ENCODE measurements at regions not wholly inside any gene's neighbourhood (a gene's known extent, or its start where the extent isn't known, plus 50 kb on each side); places are given as distances from the start of the nearest gene placed in this dataset.

DNA sequence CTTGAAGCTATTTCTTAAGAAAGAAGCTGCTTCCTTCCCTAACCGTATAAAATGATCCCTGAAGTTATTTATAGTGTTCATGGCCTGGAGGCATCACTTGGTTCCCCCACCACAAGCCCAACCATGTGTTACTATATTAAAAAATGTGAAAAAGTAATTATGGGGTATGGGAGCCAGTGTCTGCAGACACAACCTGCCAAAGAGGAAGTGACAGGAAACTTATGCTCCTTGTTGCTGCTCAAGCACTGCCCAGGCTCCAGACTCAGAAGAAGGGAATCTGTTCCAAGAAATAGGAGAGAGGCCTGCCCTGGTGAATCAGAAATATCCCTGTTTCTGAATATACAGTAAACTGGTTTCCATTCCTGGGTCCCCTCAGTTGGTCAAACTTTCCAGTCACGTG lies 217.2 kb upstream of the BMP4 start:
- no peaks in the 10 kb centered on the region for H3K36me3 Mint-ChIP-seq (ENCODE audit: low read depth)
- H3K27me3 Mint-ChIP-seq (ENCODE audit: low read depth) = peaks cover 46% of the 10 kb centered on the region
- DNase-seq (ENCODE audit: low spot score) = no peak
- no peak overlapping the region for H3K27ac Mint-ChIP-seq
- H3K4me3 Mint-ChIP-seq (ENCODE audit: low read depth) = no peak overlapping the region
- intact Hi-C loops (cut with micrococcal nuclease) = loop anchor here (10.0 kb wide), 2 partner anchors 171 to 1349 kb away; no protein-coding TSS in a partner anchor
- H3K4me1 Mint-ChIP-seq (ENCODE audit: low read depth) = peaks cover 4% of the 10 kb centered on the region
- H3K9me3 Mint-ChIP-seq = no peaks in the 10 kb centered on the region

DNA sequence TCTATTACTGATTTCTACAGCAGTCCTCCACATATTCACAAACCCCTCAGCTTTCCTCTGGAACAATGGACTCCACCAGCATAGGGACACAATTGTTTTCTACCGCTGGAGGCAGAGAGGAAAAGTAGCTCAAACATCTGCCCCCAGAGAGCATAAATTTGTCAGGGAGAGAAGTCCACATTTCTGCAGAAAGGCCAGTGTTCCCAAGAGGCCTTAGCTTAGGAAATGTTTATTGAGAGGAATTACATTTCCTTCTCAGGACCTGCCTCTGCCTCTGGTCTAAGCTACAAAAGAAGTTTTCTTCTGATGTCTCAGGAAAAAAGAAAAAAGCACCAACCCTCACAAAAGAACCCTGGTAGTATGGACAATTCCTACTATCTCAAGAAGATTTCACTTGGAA lies 217.8 kb upstream of the BMP4 start:
- Mint-ChIP-seq H3K36me3 (ENCODE audit: low read depth) (no peaks in the 10 kb centered on the region), H3K27ac (no peak overlapping the region), H3K9me3 (no peaks in the 10 kb centered on the region), H3K4me1 (ENCODE audit: low read depth) (peaks cover 4% of the 10 kb centered on the region), H3K4me3 (ENCODE audit: low read depth) (no peak overlapping the region), H3K27me3 (ENCODE audit: low read depth) (peaks cover 50% of the 10 kb centered on the region)
- intact Hi-C loops (cut with micrococcal nuclease) = loop anchor here (10.0 kb wide), 2 partner anchors 170 to 1350 kb away; no protein-coding TSS in a partner anchor
- no peak for DNase-seq (ENCODE audit: low spot score)

DNA sequence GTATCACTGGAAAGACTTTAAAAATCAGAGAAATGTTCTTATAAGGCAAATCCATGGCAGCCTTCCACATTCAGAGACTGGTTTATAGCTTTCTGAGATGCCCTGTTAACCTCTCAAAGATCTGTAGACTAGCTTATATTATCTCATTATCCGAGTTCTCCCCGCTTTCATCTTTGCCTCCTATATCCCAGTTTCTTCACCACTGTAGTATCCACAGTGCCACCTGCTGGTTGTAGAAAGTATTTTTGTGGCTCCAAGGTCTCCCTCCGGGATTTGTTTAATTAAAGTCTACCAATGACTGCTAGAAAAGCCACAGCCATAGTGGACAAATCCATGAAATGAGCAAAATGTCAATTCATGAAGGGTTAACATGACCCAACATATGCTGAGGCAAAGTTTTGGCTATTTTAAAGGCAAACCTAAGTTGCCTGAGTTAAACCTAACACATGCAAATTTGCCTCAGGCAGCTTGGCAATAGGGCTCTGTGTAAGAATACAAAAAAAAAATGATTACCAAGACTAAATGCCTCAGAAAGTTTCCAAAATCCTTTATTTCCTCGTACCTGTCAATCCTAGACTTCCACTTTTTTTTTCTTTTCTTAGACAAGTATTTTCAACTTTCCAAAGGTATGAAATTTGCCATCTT lies 218.8 kb upstream of the BMP4 start:
- no peak overlapping the region for H3K4me3 Mint-ChIP-seq (ENCODE audit: low read depth)
- H3K36me3 Mint-ChIP-seq (ENCODE audit: low read depth) = no peaks in the 10 kb centered on the region
- H3K4me1 Mint-ChIP-seq (ENCODE audit: low read depth) = peaks cover 4% of the 10 kb centered on the region
- H3K27ac Mint-ChIP-seq = no peak overlapping the region
- H3K27me3 Mint-ChIP-seq (ENCODE audit: low read depth) = peaks cover 51% of the 10 kb centered on the region
- peak; percentile 22 for DNase-seq (ENCODE audit: low spot score)
- intact Hi-C loops (cut with micrococcal nuclease) = loop anchor here (5.0 to 10.0 kb wide), 4 partner anchors 169 to 1351 kb away; no protein-coding TSS in a partner anchor
- no peaks in the 10 kb centered on the region for H3K9me3 Mint-ChIP-seq

DNA sequence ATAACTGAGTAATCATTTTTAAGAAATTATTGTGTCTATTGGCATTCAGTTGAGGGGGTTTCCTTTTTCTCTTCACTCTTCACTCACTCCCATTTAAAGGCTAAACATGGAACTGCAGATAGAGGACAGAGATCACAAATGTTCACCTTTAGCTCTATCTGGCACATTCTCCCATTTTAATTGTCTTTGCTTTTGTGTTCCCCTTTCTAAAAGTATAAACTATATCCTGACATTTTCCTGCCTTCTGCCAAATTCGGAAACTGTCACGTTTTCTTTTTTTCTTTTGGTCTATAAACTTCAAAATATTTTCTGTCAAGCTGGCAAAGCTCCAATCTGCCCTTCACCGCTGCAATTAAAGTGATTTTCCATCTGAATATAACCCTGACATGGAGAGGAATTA lies 219.8 kb upstream of the CDKN3 start:
- H3K36me3 Mint-ChIP-seq (ENCODE audit: low read depth) = no peaks in the 10 kb centered on the region
- peaks cover 50% of the 10 kb centered on the region for H3K27me3 Mint-ChIP-seq (ENCODE audit: low read depth)
- no peak overlapping the region for H3K4me3 Mint-ChIP-seq (ENCODE audit: low read depth)
- H3K27ac Mint-ChIP-seq = no peak overlapping the region
- no peaks in the 10 kb centered on the region for H3K9me3 Mint-ChIP-seq
- no peaks in the 10 kb centered on the region for H3K4me1 Mint-ChIP-seq (ENCODE audit: low read depth)
- DNase-seq (ENCODE audit: low spot score) = no peak
- intact Hi-C loops (cut with micrococcal nuclease) = loop anchor here (5.0 to 10.0 kb wide), 4 partner anchors 168 to 1352 kb away; no protein-coding TSS in a partner anchor

DNA sequence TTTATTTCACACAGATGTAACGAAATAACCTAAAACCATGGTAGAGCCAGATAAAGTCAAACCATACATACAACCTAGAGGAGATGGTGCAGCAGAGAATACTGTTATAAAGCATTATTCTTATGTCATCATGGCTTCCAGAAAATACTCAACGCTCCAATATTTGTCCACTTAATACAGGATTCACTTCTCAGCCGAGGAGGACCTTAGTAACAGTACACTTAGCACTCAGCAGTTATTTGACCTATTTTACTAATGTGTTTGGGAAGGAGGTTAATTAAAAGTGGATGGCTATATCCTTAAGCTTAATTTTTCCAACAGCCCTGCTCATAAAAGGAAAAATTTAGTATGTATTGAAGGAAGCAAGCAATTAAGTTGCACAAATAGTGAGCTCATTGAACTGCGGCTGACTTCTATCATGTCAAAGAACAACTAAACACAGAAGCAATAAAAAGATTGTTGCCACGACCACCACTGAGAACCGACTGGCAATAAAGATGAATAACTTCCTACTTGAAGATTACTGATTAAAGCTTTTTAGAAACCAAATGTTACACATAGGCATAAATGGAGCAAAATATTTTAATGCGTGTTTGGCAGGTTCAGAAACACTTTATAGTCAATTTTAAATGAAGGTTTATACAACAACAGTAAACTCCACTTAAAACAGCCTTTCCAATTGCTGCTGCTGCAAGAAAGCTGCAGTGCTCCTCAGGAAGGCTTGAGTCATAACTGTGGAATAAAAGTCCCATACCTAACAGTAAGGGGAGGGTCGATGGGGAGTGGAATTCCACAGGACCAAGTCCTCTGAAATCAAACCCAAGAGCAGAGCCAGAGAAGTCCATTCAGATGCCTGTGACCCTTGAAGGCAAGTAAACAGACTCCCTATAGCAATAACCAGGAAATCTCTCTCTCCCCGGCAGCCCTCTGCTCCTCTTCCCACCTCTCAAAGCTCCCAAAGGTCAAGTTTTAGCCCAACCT lies 218.9 kb upstream of the CDKN3 start:
- Mint-ChIP-seq H3K27ac (no peak overlapping the region), H3K27me3 (ENCODE audit: low read depth) (peaks cover 49% of the 10 kb centered on the region), H3K4me3 (ENCODE audit: low read depth) (no peak overlapping the region), H3K4me1 (ENCODE audit: low read depth) (no peaks in the 10 kb centered on the region), H3K36me3 (ENCODE audit: low read depth) (no peaks in the 10 kb centered on the region), H3K9me3 (no peaks in the 10 kb centered on the region)
- intact Hi-C loops (cut with micrococcal nuclease) = loop anchor here (5.0 to 10.0 kb wide), 4 partner anchors 167 to 1353 kb away; no protein-coding TSS in a partner anchor
- no peak for DNase-seq (ENCODE audit: low spot score)

DNA sequence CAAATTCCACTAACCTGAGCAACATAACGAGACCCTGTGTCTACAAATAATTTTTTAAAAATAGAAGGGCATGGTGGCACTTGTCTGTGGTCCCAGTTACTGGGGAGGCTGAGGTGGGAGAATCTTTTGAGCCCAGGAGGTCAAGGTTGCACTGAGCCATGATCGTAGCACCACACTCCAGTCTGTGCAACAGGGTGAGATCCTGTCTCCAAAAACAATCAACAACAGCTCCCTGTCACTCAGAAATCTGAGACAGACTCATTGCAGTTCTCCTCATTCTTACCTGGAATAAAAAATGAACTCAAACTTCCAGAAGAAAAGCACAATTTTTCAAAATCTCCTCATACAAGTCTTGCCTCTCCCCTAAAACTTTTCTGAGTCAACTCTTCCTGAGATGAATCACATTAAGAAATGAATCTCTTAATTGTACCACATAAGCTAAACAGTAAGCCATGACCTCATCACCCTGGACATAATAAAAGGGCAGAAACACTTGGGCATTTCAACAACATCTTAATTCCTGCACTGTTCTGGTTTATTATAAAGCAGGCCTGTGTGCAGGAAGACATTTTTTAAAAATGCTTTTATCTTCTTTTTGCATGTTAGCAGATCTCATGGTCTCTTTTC lies 214.3 kb upstream of the CDKN3 start:
- Mint-ChIP-seq H3K9me3 (no peaks in the 10 kb centered on the region), H3K27me3 (ENCODE audit: low read depth) (peaks cover 45% of the 10 kb centered on the region), H3K36me3 (ENCODE audit: low read depth) (no peaks in the 10 kb centered on the region), H3K4me1 (ENCODE audit: low read depth) (no peaks in the 10 kb centered on the region), H3K27ac (no peak overlapping the region), H3K4me3 (ENCODE audit: low read depth) (no peak overlapping the region)
- intact Hi-C loops (cut with micrococcal nuclease) = no loop called here
- DNase-seq (ENCODE audit: low spot score) = no peak

DNA sequence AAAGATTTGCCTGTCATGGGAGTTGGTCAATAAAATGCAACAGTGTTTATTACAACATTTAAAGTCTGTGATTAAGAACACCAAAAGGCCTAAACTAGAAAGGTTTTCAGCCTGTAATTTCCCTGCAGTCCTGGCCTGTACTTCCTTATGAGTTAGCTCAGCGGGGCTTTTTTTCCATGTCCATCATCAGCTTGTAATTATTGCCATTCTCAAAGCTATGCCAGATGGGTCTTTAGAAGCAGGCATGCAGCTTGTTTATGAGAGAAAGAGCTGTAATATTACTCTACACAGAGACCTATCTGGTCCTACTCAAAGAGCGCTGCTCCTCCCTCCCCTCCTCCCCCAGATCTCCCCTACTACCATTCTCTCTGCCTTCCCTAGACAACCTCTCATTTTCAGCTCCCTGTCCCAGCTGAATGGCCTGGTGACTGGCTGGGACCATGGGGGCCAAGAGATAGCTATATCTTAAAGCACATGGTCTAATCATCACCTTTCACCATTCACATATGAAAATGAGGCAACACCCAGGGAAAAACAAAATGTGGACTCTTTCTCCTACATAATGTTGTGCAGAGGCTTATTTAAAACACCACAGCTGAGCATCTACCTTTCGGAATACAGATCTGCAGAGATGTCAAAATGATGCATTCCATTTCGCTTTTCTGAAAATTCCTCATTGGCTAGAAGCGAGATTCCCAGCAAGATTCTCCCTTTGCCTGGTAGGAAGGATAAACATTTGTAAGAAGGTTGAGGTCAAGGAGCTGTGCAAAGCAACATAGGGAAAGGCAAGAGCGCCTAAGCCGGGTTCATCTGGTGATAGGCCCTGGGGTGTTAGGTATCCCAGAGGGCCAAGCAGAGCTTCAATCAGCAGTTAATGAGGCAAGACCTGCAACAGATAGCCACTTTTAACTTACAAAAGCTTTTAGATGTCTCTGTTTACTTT lies 209.7 kb upstream of the CDKN3 start:
- no peaks in the 10 kb centered on the region for H3K36me3 Mint-ChIP-seq (ENCODE audit: low read depth)
- H3K27ac Mint-ChIP-seq = no peak overlapping the region
- H3K9me3 Mint-ChIP-seq = no peaks in the 10 kb centered on the region
- intact Hi-C loops (cut with micrococcal nuclease) = no loop called here
- no peaks in the 10 kb centered on the region for H3K4me1 Mint-ChIP-seq (ENCODE audit: low read depth)
- no peak for DNase-seq (ENCODE audit: low spot score)
- peaks cover 17% of the 10 kb centered on the region for H3K27me3 Mint-ChIP-seq (ENCODE audit: low read depth)
- no peak overlapping the region for H3K4me3 Mint-ChIP-seq (ENCODE audit: low read depth)

DNA sequence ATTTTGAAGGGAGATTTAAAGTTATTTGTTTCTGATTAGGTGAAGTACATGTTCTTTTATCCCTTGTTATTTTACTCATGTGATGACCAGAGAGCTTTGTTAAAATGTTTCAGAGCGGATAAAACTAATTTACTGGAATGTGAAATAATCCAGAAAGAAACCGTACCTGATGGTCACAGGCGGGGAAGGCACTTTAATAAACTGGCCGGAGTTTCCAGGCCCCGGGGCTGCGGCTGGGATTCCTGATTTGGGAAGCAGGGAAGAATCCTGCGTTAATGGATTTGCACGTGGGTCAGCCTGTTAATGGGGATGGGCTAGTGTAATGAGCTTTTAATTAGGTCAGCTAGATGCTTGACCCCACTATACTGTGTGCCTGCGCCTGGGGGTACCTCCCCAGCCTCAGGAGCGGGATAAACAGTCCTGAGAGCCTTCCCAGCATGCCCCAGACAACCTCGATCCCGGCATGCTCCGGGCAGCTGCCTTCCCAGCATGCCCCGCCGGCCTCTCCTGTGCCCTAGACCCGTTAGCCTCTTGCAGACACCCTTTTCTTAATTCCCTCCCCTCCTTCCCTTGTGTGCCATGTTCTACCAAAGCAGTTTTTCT lies 208.6 kb upstream of the CDKN3 start:
- Mint-ChIP-seq H3K4me1 (ENCODE audit: low read depth) (no peaks in the 10 kb centered on the region), H3K9me3 (no peaks in the 10 kb centered on the region), H3K36me3 (ENCODE audit: low read depth) (no peaks in the 10 kb centered on the region), H3K4me3 (ENCODE audit: low read depth) (no peak overlapping the region), H3K27me3 (ENCODE audit: low read depth) (peaks cover 12% of the 10 kb centered on the region), H3K27ac (no peak overlapping the region)
- no peak for DNase-seq (ENCODE audit: low spot score)
- intact Hi-C loops (cut with micrococcal nuclease) = no loop called here

DNA sequence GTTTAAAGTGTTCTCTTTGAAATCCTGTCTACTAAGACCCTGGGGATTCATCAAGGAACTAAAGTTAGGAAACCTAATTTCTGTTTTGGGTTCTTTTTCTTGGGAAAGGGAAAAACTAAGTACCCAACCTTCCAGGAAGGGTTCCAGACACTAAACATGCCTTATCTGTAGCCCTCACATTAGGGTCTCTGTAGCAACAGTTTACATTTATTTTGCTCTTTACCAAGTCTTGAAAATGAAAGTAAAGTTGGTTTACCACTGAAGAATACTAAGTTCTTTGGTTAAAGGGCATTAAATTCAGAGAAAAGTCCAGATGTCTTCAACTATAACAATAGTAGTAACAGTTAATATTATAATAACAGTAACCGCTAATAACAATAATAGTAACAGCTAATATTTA lies 207.5 kb upstream of the CDKN3 start:
- no peaks in the 10 kb centered on the region for H3K9me3 Mint-ChIP-seq
- peaks cover 10% of the 10 kb centered on the region for H3K27me3 Mint-ChIP-seq (ENCODE audit: low read depth)
- H3K36me3 Mint-ChIP-seq (ENCODE audit: low read depth) = no peaks in the 10 kb centered on the region
- H3K4me3 Mint-ChIP-seq (ENCODE audit: low read depth) = no peak overlapping the region
- H3K4me1 Mint-ChIP-seq (ENCODE audit: low read depth) = no peaks in the 10 kb centered on the region
- intact Hi-C loops (cut with micrococcal nuclease) = no loop called here
- no peak overlapping the region for H3K27ac Mint-ChIP-seq
- no peak for DNase-seq (ENCODE audit: low spot score)

DNA sequence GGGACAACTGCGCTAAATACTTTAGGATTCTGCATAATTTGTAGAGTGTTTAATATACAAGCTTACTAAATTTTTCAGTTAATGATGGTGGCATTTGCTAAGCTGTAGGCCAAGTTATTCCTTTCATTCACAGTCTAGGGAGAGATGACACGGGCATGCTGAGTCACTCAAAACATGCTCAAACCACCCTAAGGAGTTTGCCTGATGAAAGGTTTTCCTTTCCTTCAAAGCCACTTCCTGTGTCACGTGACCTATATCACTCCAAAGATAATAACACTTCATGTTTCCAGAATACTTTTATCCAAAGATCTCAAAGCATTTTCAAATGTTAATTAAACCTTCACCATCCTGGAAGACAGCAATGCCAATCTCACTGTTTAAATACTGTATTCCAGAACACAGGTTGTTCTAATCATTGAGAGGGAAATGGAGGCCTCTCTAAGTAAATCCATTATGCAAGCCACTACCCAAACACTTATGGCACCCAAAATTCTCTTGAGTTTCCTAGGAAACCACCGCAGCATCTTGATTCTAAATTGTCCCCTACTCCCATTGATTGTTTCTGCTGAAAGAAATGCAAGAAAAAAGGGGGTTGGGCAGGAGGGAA lies 207.0 kb upstream of the CDKN3 start:
- intact Hi-C loops (cut with micrococcal nuclease) = no loop called here
- H3K36me3 Mint-ChIP-seq (ENCODE audit: low read depth) = no peaks in the 10 kb centered on the region
- peaks cover 10% of the 10 kb centered on the region for H3K27me3 Mint-ChIP-seq (ENCODE audit: low read depth)
- no peak overlapping the region for H3K4me3 Mint-ChIP-seq (ENCODE audit: low read depth)
- no peaks in the 10 kb centered on the region for H3K4me1 Mint-ChIP-seq (ENCODE audit: low read depth)
- no peak overlapping the region for H3K27ac Mint-ChIP-seq
- DNase-seq (ENCODE audit: low spot score) = no peak
- no peaks in the 10 kb centered on the region for H3K9me3 Mint-ChIP-seq

DNA sequence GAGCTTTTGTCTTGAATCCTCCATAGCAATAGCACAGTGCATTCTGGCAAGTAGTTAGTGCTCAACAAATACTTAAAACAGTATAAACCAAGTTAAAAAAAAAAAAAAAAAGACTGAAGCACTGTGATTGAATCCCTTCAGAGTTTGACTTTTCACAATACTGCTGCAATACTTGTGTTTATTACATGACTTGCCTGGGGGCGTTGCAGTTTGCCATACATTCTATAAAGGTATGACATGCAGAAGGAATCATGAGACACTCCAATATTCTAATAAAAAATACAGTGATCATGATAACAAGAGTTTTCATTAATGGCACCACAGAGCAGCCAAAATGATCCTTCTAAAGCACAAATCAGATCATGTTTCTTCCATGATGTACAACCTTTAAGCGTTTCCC lies 205.0 kb upstream of the CDKN3 start:
- no peak overlapping the region for H3K4me3 Mint-ChIP-seq (ENCODE audit: low read depth)
- no peaks in the 10 kb centered on the region for H3K36me3 Mint-ChIP-seq (ENCODE audit: low read depth)
- DNase-seq (ENCODE audit: low spot score) = no peak
- H3K9me3 Mint-ChIP-seq = no peaks in the 10 kb centered on the region
- no peak overlapping the region for H3K27ac Mint-ChIP-seq
- peaks cover 2% of the 10 kb centered on the region for H3K27me3 Mint-ChIP-seq (ENCODE audit: low read depth)
- intact Hi-C loops (cut with micrococcal nuclease) = no loop called here
- H3K4me1 Mint-ChIP-seq (ENCODE audit: low read depth) = no peaks in the 10 kb centered on the region

All from activated T-helper 2 cell treated with anti-CD3 and anti-CD28 coated beads, Interferon-gamma antibody, Interleukin-2, Interleukin-4, amounts not matched to agents 10 μg/mL and 5 μg/mL and 100 μg/mL, durations not matched to agents 14 hours and 24 hours and 36 hours (primary cell).